Activated B cell treated with CpG ODN at 0.5 μM for 24 hours (primary cell): ENCODE measurements at regions not wholly inside any gene's neighbourhood (a gene's known extent, or its start where the extent isn't known, plus 50 kb on each side); places are given as distances from the start of the nearest gene placed in this dataset.
"Not testable (repeated sequence)": the region's sequence is repeated elsewhere in the genome, so short reads cannot be mapped to it uniquely, and the experiment has no call there.

Source experiments
- ATAC-seq: fragments of 200-7000 bp; cut with Tn5 transposase; one replicate; pipeline ENCODE4 v1.10.0; 2021; ENCODE audit warnings: low read depth, mild to moderate bottlenecking, moderate library complexity
- CTCF ChIA-PET: fragments of 350-600 bp; sonication (Branson Sonifier 250); formaldehyde crosslinking; loops from one replicate; lab custom pipeline; 2021; ENCODE audit warnings: antibody characterized with exemption; lab: Charles Lee
- POLR2A ChIA-PET: fragments of 350-600 bp; sonication (Branson Sonifier 250); formaldehyde crosslinking; loops from one replicate; lab custom pipeline; 2021; ENCODE audit warnings: antibody characterized with exemption; lab: Charles Lee
- DNase-seq: peaks from one replicate; pipeline ENCODE4 v3.0.0; 2022
- H3K27ac Mint-ChIP-seq: one replicate; pipeline ENCODE4 v1.8.0; 2020; ENCODE audit warnings: mixed read lengths
- H3K27me3 Mint-ChIP-seq: one replicate; pipeline ENCODE4 v1.8.0; 2021; ENCODE audit warnings: mixed read lengths
- H3K36me3 Mint-ChIP-seq: one replicate; pipeline ENCODE4 v1.8.0; 2021; ENCODE audit warnings: low read depth, mixed read lengths
- H3K4me1 Mint-ChIP-seq: one replicate; pipeline ENCODE4 v1.8.0; 2021; ENCODE audit warnings: mixed read lengths
- H3K4me3 Mint-ChIP-seq: one replicate; pipeline ENCODE4 v1.8.0; 2020; ENCODE audit warnings: mild to moderate bottlenecking, mixed read lengths
- H3K9me3 Mint-ChIP-seq: one replicate; pipeline ENCODE4 v1.8.0; 2020; ENCODE audit warnings: mixed read lengths
- intact Hi-C: fragments of 100-400 bp; cut with micrococcal nuclease; formaldehyde crosslinking; loops from one replicate; pipeline ENCODE4 v1.15.1; 2024
- TF ChIP-seq, protein P1 (sequence below): fragments of 200-600 bp; IDR thresholded peaks from one replicate; pipeline ENCODE4 v1.8.0; 2022; ENCODE audit warnings: antibody characterized with exemption, mild to moderate bottlenecking

GRCh38 chr4:162469977-162470376 is 306.2 kb upstream of the FSTL5 start:
- Mint-ChIP-seq H3K4me1 (no peaks in the 10 kb centered on the region), H3K9me3 (peaks cover 2% of the 10 kb centered on the region), H3K27me3 (no peaks in the 10 kb centered on the region), H3K36me3 (no peaks in the 10 kb centered on the region), H3K27ac (no peak overlapping the region), H3K4me3 (no peak overlapping the region)
- ChIA-PET CTCF (no interaction called here), POLR2A (no interaction called here)
- intact Hi-C loops: no loop called here
- DNase-seq (no peak), ATAC-seq (no peak)
- TF ChIP-seq, protein P1, sequence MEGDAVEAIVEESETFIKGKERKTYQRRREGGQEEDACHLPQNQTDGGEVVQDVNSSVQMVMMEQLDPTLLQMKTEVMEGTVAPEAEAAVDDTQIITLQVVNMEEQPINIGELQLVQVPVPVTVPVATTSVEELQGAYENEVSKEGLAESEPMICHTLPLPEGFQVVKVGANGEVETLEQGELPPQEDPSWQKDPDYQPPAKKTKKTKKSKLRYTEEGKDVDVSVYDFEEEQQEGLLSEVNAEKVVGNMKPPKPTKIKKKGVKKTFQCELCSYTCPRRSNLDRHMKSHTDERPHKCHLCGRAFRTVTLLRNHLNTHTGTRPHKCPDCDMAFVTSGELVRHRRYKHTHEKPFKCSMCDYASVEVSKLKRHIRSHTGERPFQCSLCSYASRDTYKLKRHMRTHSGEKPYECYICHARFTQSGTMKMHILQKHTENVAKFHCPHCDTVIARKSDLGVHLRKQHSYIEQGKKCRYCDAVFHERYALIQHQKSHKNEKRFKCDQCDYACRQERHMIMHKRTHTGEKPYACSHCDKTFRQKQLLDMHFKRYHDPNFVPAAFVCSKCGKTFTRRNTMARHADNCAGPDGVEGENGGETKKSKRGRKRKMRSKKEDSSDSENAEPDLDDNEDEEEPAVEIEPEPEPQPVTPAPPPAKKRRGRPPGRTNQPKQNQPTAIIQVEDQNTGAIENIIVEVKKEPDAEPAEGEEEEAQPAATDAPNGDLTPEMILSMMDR: no peak

DNA sequence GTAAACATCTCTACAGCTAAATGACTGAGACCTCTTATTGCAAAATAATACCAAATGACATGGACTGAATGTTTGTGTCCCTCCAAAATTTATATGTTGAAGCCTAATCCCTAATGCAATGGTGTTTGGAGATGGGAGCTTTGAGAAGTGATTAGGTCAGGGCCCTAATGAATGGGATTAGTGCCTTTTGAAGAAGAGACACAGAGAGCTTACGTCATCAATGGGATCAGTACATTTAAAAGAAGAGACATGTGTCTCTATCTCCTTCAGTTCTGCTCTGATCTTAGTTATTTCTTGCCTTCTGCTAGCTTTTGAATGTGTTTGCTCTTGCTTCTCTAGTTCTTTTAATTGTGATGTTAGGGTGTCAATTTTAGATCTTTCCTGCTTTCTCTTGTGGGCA is 301.6 kb upstream of the FSTL5 start:
- H3K36me3 Mint-ChIP-seq, H3K4me3 Mint-ChIP-seq, POLR2A ChIA-PET, ATAC-seq, intact Hi-C loops, H3K4me1 Mint-ChIP-seq, H3K27ac Mint-ChIP-seq, H3K9me3 Mint-ChIP-seq, DNase-seq, CTCF ChIA-PET, H3K27me3 Mint-ChIP-seq: not testable (repeated sequence)

GRCh38 chr4:162461952-162462351 is 298.2 kb upstream of the FSTL5 start:
- ATAC-seq (no peak), DNase-seq (no peak)
- Mint-ChIP-seq H3K4me3 (no peak overlapping the region), H3K27me3 (no peaks in the 10 kb centered on the region), H3K9me3 (peaks cover 3% of the 10 kb centered on the region), H3K4me1 (no peaks in the 10 kb centered on the region), H3K27ac (no peak overlapping the region), H3K36me3 (no peaks in the 10 kb centered on the region)
- POLR2A ChIA-PET: no interaction called here
- CTCF ChIA-PET: no interaction called here
- intact Hi-C loops: no loop called here
- TF ChIP-seq, protein P1: no peak

DNA sequence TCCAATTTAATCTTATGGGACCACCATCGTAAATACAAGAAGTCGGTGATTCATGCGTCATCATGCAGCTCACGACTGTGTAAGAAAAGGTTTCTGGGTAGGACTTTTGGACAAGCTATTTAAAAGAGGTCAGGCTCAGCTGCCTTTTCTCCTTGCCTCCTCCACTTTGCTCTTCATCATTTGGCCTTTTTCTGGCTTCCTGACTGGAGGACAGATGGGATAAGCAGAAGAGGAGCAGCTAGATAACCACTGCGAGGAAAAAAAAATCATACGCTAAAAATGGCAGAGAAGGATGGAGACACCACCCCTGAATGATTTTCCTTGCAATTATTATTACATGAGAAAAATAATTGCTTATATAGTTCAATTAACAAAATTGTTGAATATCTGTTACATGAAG is 294.3 kb upstream of the FSTL5 start:
- no peak for DNase-seq
- Mint-ChIP-seq H3K4me3 (no peak overlapping the region), H3K36me3 (no peaks in the 10 kb centered on the region), H3K27me3 (no peaks in the 10 kb centered on the region), H3K4me1 (no peaks in the 10 kb centered on the region), H3K27ac (no peak overlapping the region), H3K9me3 (peaks cover 3% of the 10 kb centered on the region)
- TF ChIP-seq, protein P1: no peak
- intact Hi-C loops: no loop called here
- ChIA-PET POLR2A (no interaction called here), CTCF (no interaction called here)
- no peak for ATAC-seq

DNA sequence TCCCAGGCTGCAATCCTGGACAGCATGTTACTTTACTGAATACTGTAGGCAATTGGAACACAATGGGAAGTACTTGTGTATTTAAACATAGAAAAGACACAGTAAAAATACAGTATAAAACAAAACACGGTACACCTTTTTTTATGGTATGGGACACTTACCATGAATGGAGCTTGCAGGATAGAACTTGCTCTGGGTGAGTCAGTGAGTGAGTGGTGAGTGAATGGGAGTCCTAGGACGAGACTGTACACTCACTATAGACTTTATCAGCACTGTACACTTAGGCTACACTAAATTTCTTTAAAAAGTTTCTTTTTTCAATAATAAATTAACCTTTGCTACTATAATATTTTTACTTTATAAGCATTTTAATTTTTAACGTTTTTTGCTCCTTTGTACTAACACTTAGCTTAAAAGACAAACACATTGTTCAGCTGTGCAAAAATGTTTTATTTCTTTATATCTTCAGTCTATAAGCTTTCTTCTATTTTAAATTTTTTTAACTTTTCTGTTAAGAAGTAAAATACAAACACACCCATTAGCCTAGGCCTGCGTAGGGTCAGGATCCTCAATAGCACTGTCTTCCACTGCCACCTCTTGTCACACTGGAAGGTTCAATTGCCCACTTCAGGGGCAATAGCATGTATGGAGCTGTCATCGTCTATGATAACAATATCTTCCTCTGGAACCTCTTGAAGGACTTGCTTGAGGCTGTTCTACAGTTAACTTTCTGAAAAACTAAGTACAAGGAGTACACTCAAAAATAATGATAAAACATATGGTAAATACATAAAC is 293.5 kb upstream of the FSTL5 start:
- TF ChIP-seq, protein P1: no peak
- ChIA-PET CTCF (no interaction called here), POLR2A (no interaction called here)
- Mint-ChIP-seq H3K27me3 (no peaks in the 10 kb centered on the region), H3K4me3 (no peak overlapping the region), H3K4me1 (no peaks in the 10 kb centered on the region), H3K36me3 (no peaks in the 10 kb centered on the region), H3K27ac (no peak overlapping the region), H3K9me3 (peaks cover 3% of the 10 kb centered on the region)
- ATAC-seq (no peak), DNase-seq (no peak)
- intact Hi-C loops: no loop called here

DNA sequence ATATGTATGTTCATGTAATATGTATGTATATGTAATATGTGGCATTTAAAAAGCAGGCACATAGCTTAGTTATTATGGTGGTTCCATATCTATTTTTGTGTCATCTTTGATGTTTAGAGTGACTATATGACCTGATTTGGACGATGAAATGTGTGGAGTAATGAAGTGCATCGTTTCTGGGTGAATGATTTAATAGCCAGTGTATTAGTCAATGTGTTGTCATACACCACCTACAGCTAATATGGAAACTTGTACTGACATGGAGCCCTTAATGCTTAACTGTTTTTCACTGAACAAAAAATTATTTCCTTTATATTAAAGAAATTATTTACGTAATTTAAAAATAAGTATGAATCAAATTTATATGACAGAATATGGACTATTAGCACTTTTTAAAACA is 292.3 kb upstream of the FSTL5 start:
- H3K4me1 Mint-ChIP-seq: no peaks in the 10 kb centered on the region
- DNase-seq (no peak), ATAC-seq (no peak)
- H3K27ac Mint-ChIP-seq: no peak overlapping the region
- H3K27me3 Mint-ChIP-seq: no peaks in the 10 kb centered on the region
- H3K4me3 Mint-ChIP-seq: no peak overlapping the region
- TF ChIP-seq, protein P1: no peak
- H3K36me3 Mint-ChIP-seq: no peaks in the 10 kb centered on the region
- CTCF ChIA-PET: no interaction called here
- H3K9me3 Mint-ChIP-seq: peaks cover 3% of the 10 kb centered on the region
- POLR2A ChIA-PET: no interaction called here
- intact Hi-C loops: no loop called here
